SK-N-SH (cell line): ENCODE measurements at regions not wholly inside any gene's neighbourhood (a gene's known extent, or its start where the extent isn't known, plus 50 kb on each side); places are given as distances from the start of the nearest gene placed in this dataset.

Experiments used
- CTCF ChIA-PET: fragments of 300-600, 350-600 bp; formaldehyde crosslinking; extraction: SDS; loops from one replicate; lab custom pipeline; 2021; lab: Yijun Ruan, JAX
- POLR2A ChIA-PET: fragments of 350-600 bp; sonication (Branson Sonifier 250); formaldehyde crosslinking; extraction: SDS; loops from one replicate; lab custom pipeline; 2020; ENCODE audit warnings: antibody characterized with exemption, inconsistent platforms; lab: Yijun Ruan, JAX
- DNase-seq: peaks from one replicate; pipeline ENCODE4 v3.0.0; 2012
- H2AFZ ChIP-seq: fragments of 200-600 bp; sonication (generic); 2 replicates; pipeline ENCODE4 v1.8.1; 2016; ENCODE audit warnings: antibody characterized with exemption, mild to moderate bottlenecking, low read depth
- H3F3A ChIP-seq: fragments of 200-600 bp; sonication (generic); replicated peaks from 2 replicates; pipeline ENCODE3; 2016; ENCODE audit warnings: antibody characterized with exemption, mild to moderate bottlenecking; ENCODE audit not compliant: insufficient read depth
- H3K27ac ChIP-seq, 2 experiments: fragments of 200-500 bp in 1 of 2; fragments of 200-600 bp in 1 of 2; sonication (Bioruptor generic) in 1 of 2; sonication (generic), shearing (Covaris generic) in 1 of 2; 2 replicates each; pipeline versions ENCODE4 v1.5.1 to v1.6.1; 2014 to 2016; ENCODE audit warnings: low read depth in 2 of 2, inconsistent platforms in 1 of 2, low read length in 1 of 2, mild to moderate bottlenecking in 1 of 2, mixed read lengths in 1 of 2
- H3K27me3 ChIP-seq: fragments of 200-600 bp; sonication (generic), shearing (Covaris generic); 2 replicates; pipeline ENCODE4 v1.6.1; 2016; ENCODE audit warnings: mixed run types; ENCODE audit not compliant: insufficient read depth
- H3K36me3 ChIP-seq, 2 experiments: fragments of 200-500 bp in 1 of 2; fragments of 200-600 bp in 1 of 2; sonication (Bioruptor generic) in 1 of 2; sonication (generic) in 1 of 2; replicated peaks in 1 of 2; 2 replicates each; pipeline versions ENCODE3 to v1.5.1; 2014 to 2016; ENCODE audit warnings: low read length in 1 of 2, mild to moderate bottlenecking in 1 of 2; ENCODE audit not compliant: insufficient read depth in 2 of 2, control insufficient read depth in 1 of 2
- H3K4me1 ChIP-seq, 2 experiments: fragments of 200-500 bp in 1 of 2; fragments of 200-600 bp in 1 of 2; sonication (Bioruptor generic) in 1 of 2; sonication (generic), shearing (Covaris generic) in 1 of 2; 2 replicates each; pipeline versions ENCODE4 v1.5.1 to v1.6.1; 2014 to 2016; ENCODE audit warnings: low read depth in 1 of 2, low read length in 1 of 2, mixed run types in 1 of 2; ENCODE audit not compliant: insufficient read depth in 2 of 2, control insufficient read depth in 1 of 2
- H3K4me2 ChIP-seq: fragments of 200-600 bp; sonication (generic), shearing (Covaris generic); 2 replicates; pipeline ENCODE4 v1.6.1; 2017; ENCODE audit warnings: mixed run types
- H3K4me3 ChIP-seq, 2 experiments: fragments of 200-500 bp in 1 of 2; fragments of 200-600 bp in 1 of 2; sonication (Bioruptor generic) in 1 of 2; sonication (generic), shearing (Covaris generic) in 1 of 2; 2 replicates each; pipeline versions ENCODE4 v1.5.1 to v1.8.1; 2014 to 2016; ENCODE audit warnings: low read depth in 2 of 2, inconsistent platforms in 1 of 2, low read length in 1 of 2, mild to moderate bottlenecking in 1 of 2, mixed read lengths in 1 of 2, moderate library complexity in 1 of 2
- H3K79me2 ChIP-seq: fragments of 200-600 bp; sonication (generic); 2 replicates; pipeline ENCODE4 v1.8.1; 2017; ENCODE audit warnings: mild to moderate bottlenecking; ENCODE audit not compliant: insufficient read depth
- H3K9ac ChIP-seq: fragments of 200-600 bp; sonication (generic); 2 replicates; pipeline ENCODE4 v1.6.1; 2017; ENCODE audit warnings: mixed run types
- H3K9me2 ChIP-seq: fragments of 200-600 bp; sonication (generic); 2 replicates; pipeline ENCODE4 v1.6.1; 2017; ENCODE audit warnings: mixed run types
- H3K9me3 ChIP-seq: fragments of 200-600 bp; sonication (generic); 2 replicates; pipeline ENCODE4 v1.6.1; 2017; ENCODE audit warnings: mixed run types, mild to moderate bottlenecking, moderate library complexity
- H4K20me1 ChIP-seq: fragments of 200-600 bp; sonication (generic); 2 replicates; pipeline ENCODE4 v1.6.1; 2017; ENCODE audit warnings: mild to moderate bottlenecking, mixed run types; ENCODE audit not compliant: insufficient read depth
- FOXJ3 ChIP-seq: sonication (generic); formaldehyde crosslinking; IDR thresholded peaks from 2 replicates; pipeline ENCODE4 v1.5.1; 2020; ENCODE audit warnings: mild to moderate bottlenecking, missing genetic modification reagents
- FOXM1 ChIP-seq: IDR thresholded peaks from 2 replicates; pipeline ENCODE4 v1.4.0; 2012; ENCODE audit warnings: low read depth, mild to moderate bottlenecking
- IRF3 ChIP-seq: fragments of 150-350 bp; IDR thresholded peaks from 2 replicates; pipeline ENCODE4 v1.6.1; 2016; ENCODE audit warnings: mild to moderate bottlenecking, low read depth, low read length
- JUND ChIP-seq: IDR thresholded peaks from 2 replicates; pipeline ENCODE4 v1.4.0; 2012
- MEF2A ChIP-seq: IDR thresholded peaks from 2 replicates; pipeline ENCODE4 v1.4.0; 2012; ENCODE audit warnings: low read depth, borderline replicate concordance
- MXI1 ChIP-seq: IDR thresholded peaks from 2 replicates; pipeline ENCODE4 v1.6.1; 2012; ENCODE audit warnings: mild to moderate bottlenecking, low read depth, low read length, improper control_type of control experiment
- NFIC ChIP-seq: IDR thresholded peaks from 2 replicates; pipeline ENCODE4 v1.4.0; 2012; ENCODE audit warnings: borderline replicate concordance
- PBX3 ChIP-seq: IDR thresholded peaks from 2 replicates; pipeline ENCODE4; 2012
- RAD21 ChIP-seq: IDR thresholded peaks from 2 replicates; pipeline ENCODE4 v1.6.1; 2012; ENCODE audit warnings: mild to moderate bottlenecking, low read length
- RCOR1 ChIP-seq: fragments of 150-350 bp; IDR thresholded peaks from 2 replicates; pipeline ENCODE4 v1.6.1; 2017; ENCODE audit warnings: antibody characterized with exemption, low read length
- RFX5 ChIP-seq: IDR thresholded peaks from 2 replicates; pipeline ENCODE4 v1.6.1; 2012; ENCODE audit warnings: mild to moderate bottlenecking, improper control_type of control experiment, low read length
- RXRA ChIP-seq: IDR thresholded peaks from 2 replicates; pipeline ENCODE4 v1.4.0; 2012; ENCODE audit warnings: low read depth, mild to moderate bottlenecking, borderline replicate concordance
- SMC3 ChIP-seq: IDR thresholded peaks from 2 replicates; pipeline ENCODE4 v1.6.1; 2012; ENCODE audit warnings: low read depth, low read length, improper control_type of control experiment
- USF1 ChIP-seq: IDR thresholded peaks from 2 replicates; pipeline ENCODE4 v1.4.0; 2012; ENCODE audit warnings: low read depth, borderline replicate concordance
- USF2 ChIP-seq: fragments of 150-350 bp; IDR thresholded peaks from 2 replicates; pipeline ENCODE4 v1.6.1; 2017; ENCODE audit warnings: antibody characterized with exemption, low read length, low read depth, borderline replicate concordance
- YY1 ChIP-seq: IDR thresholded peaks from 2 replicates; pipeline ENCODE4 v1.4.0; 2012; ENCODE audit warnings: low read depth, mild to moderate bottlenecking
- WGBS: methylation state at CpG from one replicate; pipeline ENCODE4 v1.1.6; 2017; ENCODE audit warnings: low lambda C conversion rate; 5-methylcytosine and 5-hydroxymethylcytosine counted together
- TF ChIP-seq, protein P1 (sequence below): IDR thresholded peaks from 2 replicates; pipeline ENCODE4 v1.4.0; 2012; ENCODE audit warnings: low read depth, borderline replicate concordance

GRCh38 chr12:61687407-61687806, 572.8 kb upstream of the USP15 start:
- Histone ChIP-seq H3K9me3 (no peaks in the 10 kb centered on the region), H3K4me3 (no peak overlapping the region), H4K20me1 (no peaks in the 10 kb centered on the region), H3K27ac (no peak overlapping the region), H3K36me3 (no peaks in the 10 kb centered on the region), H2AFZ (no peak overlapping the region), H3K79me2 (no peaks in the 10 kb centered on the region), H3K4me1 (no peaks in the 10 kb centered on the region), H3K9ac (no peak overlapping the region), H3K9me2 (no peaks in the 10 kb centered on the region), H3K4me2 (no peak overlapping the region), H3F3A (no peaks in the 10 kb centered on the region), H3K27me3 (no peaks in the 10 kb centered on the region)
- 38% methylated on average over 5 of the region's 5 CpGs for WGBS
- ChIA-PET CTCF (no interaction called here), POLR2A (no interaction called here)
- TF ChIP-seq RAD21 (no peak), JUND (no peak), YY1 (no peak)
- no peak for DNase-seq

GRCh38 chr12:61694214-61694613, 566.0 kb upstream of the USP15 start:
- Histone ChIP-seq H3K27me3 (no peaks in the 10 kb centered on the region), H3K27ac (no peak overlapping the region), H2AFZ (no peak overlapping the region), H3K9ac (no peak overlapping the region), H3K79me2 (no peaks in the 10 kb centered on the region), H3K9me2 (no peaks in the 10 kb centered on the region), H3K36me3 (no peaks in the 10 kb centered on the region), H3K4me1 (no peaks in the 10 kb centered on the region), H4K20me1 (no peaks in the 10 kb centered on the region), H3K4me2 (no peak overlapping the region), H3K4me3 (no peak overlapping the region), H3F3A (no peaks in the 10 kb centered on the region), H3K9me3 (0 out of 2 replicates have a peak, but pooled peaks cover 4% of the 10 kb centered on the region)
- no peak for DNase-seq
- 0% methylated on average over 1 of the region's 1 CpG for WGBS
- TF ChIP-seq FOXJ3 (CRISPR knock-in tag), result no peak
- TF ChIP-seq MXI1, result no peak
- no peak for TF ChIP-seq IRF3
- TF ChIP-seq RFX5, result no peak
- no peak for TF ChIP-seq USF2
- TF ChIP-seq PBX3, result no peak
- TF ChIP-seq NFIC, result no peak
- TF ChIP-seq RCOR1, result no peak
- no peak for TF ChIP-seq RAD21
- no peak for TF ChIP-seq SMC3
- TF ChIP-seq FOXM1, result no peak
- no peak for TF ChIP-seq MEF2A
- TF ChIP-seq, protein P1, sequence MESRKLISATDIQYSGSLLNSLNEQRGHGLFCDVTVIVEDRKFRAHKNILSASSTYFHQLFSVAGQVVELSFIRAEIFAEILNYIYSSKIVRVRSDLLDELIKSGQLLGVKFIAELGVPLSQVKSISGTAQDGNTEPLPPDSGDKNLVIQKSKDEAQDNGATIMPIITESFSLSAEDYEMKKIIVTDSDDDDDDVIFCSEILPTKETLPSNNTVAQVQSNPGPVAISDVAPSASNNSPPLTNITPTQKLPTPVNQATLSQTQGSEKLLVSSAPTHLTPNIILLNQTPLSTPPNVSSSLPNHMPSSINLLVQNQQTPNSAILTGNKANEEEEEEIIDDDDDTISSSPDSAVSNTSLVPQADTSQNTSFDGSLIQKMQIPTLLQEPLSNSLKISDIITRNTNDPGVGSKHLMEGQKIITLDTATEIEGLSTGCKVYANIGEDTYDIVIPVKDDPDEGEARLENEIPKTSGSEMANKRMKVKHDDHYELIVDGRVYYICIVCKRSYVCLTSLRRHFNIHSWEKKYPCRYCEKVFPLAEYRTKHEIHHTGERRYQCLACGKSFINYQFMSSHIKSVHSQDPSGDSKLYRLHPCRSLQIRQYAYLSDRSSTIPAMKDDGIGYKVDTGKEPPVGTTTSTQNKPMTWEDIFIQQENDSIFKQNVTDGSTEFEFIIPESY, result no peak
- TF ChIP-seq USF1, result no peak
- no peak for TF ChIP-seq RXRA
- ChIA-PET POLR2A (no interaction called here), CTCF (no interaction called here)
